Activated CD4-positive, alpha-beta T cell treated with anti-CD3 and anti-CD28 coated beads, Interleukin-10, Interleukin-2, amounts not matched to agents 100 ng/mL and 50 ng/mL, durations not matched to agents 16 hours and 8 hours (primary cell): ENCODE measurements at regions not wholly inside any gene's neighbourhood (a gene's known extent, or its start where the extent isn't known, plus 50 kb on each side); places are given as distances from the start of the nearest gene placed in this dataset.
"Not testable (repeated sequence)": the region's sequence is repeated elsewhere in the genome, so short reads cannot be mapped to it uniquely, and the experiment has no call there.

Experiments used
- DNase-seq: peaks from one replicate; pipeline ENCODE4 v3.0.0-alpha.2; 2020

GRCh38 chr12:97714107-97714563 lies 251.5 kb downstream of the RMST start:
- no peak for DNase-seq

GRCh38 chr12:97716356-97716755 lies 253.8 kb downstream of the RMST start:
- DNase-seq = no peak

- not testable (repeated sequence) for DNase-seq
Observed at GRCh38 chr12:97723801-97724200, 261.2 kb downstream of the RMST start.

- DNase-seq = no peak
Observed at GRCh38 chr12:97745406-97746101, 282.9 kb downstream of the RMST start.

GRCh38 chr12:97748298-97748697 lies 285.7 kb downstream of the RMST start:
- DNase-seq = no peak

- no peak for DNase-seq
Observed at GRCh38 chr12:97751704-97752103, 289.1 kb downstream of the RMST start.

- no peak for DNase-seq
Observed at GRCh38 chr12:97752129-97752528, 289.5 kb downstream of the RMST start.

GRCh38 chr12:97753332-97753731 lies 290.7 kb downstream of the RMST start:
- DNase-seq = no peak

GRCh38 chr12:97754306-97754705 lies 291.7 kb downstream of the RMST start:
- no peak for DNase-seq

GRCh38 chr12:97756066-97756666 lies 293.6 kb downstream of the RMST start:
- no peak for DNase-seq

- no peak for DNase-seq
Observed at GRCh38 chr12:97756741-97757140, 294.1 kb downstream of the RMST start.

- no peak for DNase-seq
Observed at GRCh38 chr12:97757481-97758193, 295.0 kb downstream of the RMST start.

- no peak for DNase-seq
Observed at GRCh38 chr12:97758194-97758501, 295.5 kb downstream of the RMST start.

- no peak for DNase-seq
Observed at GRCh38 chr12:97758586-97758985, 296.0 kb downstream of the RMST start.

GRCh38 chr12:97760601-97761000 lies 298.0 kb downstream of the RMST start:
- no peak for DNase-seq

- DNase-seq = no peak
Observed at GRCh38 chr12:97763113-97763512, 300.5 kb downstream of the RMST start.

- DNase-seq = no peak
Observed at GRCh38 chr12:97764700-97765099, 302.1 kb downstream of the RMST start.

GRCh38 chr12:97767347-97767746 lies 304.7 kb downstream of the RMST start:
- no peak for DNase-seq

GRCh38 chr12:97778111-97778510 lies 315.5 kb downstream of the RMST start:
- no peak for DNase-seq

- no peak for DNase-seq
Observed at GRCh38 chr12:97781342-97781741, 318.7 kb downstream of the RMST start.

GRCh38 chr12:97784904-97785303 lies 322.3 kb downstream of the RMST start:
- no peak for DNase-seq

GRCh38 chr12:97790281-97790680 lies 327.7 kb downstream of the RMST start:
- no peak for DNase-seq

- DNase-seq = no peak
Observed at GRCh38 chr12:97797473-97797872, 334.9 kb downstream of the RMST start.

- no peak for DNase-seq
Observed at GRCh38 chr12:97800561-97800960, 338.0 kb downstream of the RMST start.
